GM12878 (cell line): ENCODE measurements at regions not wholly inside any gene's neighbourhood (a gene's known extent, or its start where the extent isn't known, plus 50 kb on each side); places are given as distances from the start of the nearest gene placed in this dataset.

Experiments
- ATAC-seq: fragments of 200-7000 bp; cut with Tn5 transposase; 3 replicates; pipeline ENCODE4 v1.9.1; 2020; ENCODE audit warnings: mild to moderate bottlenecking, moderate library complexity
- BruUV-seq: library from RNA; stranded (reverse); fragments of 400-500 nt; replicated peaks from 2 replicates; lab custom pipeline; 2021; lab: Mats Ljungman, UMichigan
- CTCF ChIA-PET: fragments of 300-600 bp; sonication (Branson Sonifier 250); formaldehyde crosslinking; extraction: SDS; loops from one replicate; lab custom pipeline; 2021; ENCODE audit warnings: inconsistent platforms; lab: Yijun Ruan, JAX
- POLR2A ChIA-PET: fragments of 350-600 bp; formaldehyde crosslinking; extraction: SDS; loops from one replicate; lab custom pipeline; 2021; ENCODE audit warnings: inconsistent platforms; lab: Charles Lee
- RAD21 ChIA-PET: fragments of 300-600 bp; sonication (Branson Sonifier 250); formaldehyde crosslinking; loops from one replicate; lab custom pipeline; 2023; ENCODE audit warnings: antibody characterized with exemption; ENCODE audit not compliant: unreplicated experiment; lab: Charles Lee
- SMC1A ChIA-PET: fragments of 300-600 bp; sonication (Branson Sonifier 250); formaldehyde crosslinking; loops from one replicate; lab custom pipeline; 2023; ENCODE audit not compliant: unreplicated experiment, uncharacterized antibody; lab: Charles Lee
- DNase-seq: peaks from one replicate; pipeline ENCODE4 v3.0.0-alpha.2; 2011; ENCODE audit warnings: low read depth, low spot score
- FAIRE-seq: peaks from 3 replicates; lab custom pipeline; 2011; peaks lifted over from hg19 to GRCh38; lab: Jason Lieb, UNC
- H2AFZ ChIP-seq: 2 replicates; pipeline ENCODE4 v1.6.0; 2011; ENCODE audit warnings: low read depth, low read length, control low read depth; ENCODE audit not compliant: control insufficient read depth
- H3K27ac ChIP-seq: 2 replicates; pipeline ENCODE4 v1.5.1; 2011; ENCODE audit warnings: control low read depth; ENCODE audit not compliant: control insufficient read depth, insufficient read depth
- H3K27me3 ChIP-seq, 2 experiments: replicated peaks in 1 of 2; 2 replicates each; pipeline versions ENCODE4 v1.6.0 to v1.6.1; 2011; ENCODE audit warnings: low read length in 1 of 2; ENCODE audit not compliant: control insufficient read depth in 2 of 2, insufficient read depth in 2 of 2
- H3K36me3 ChIP-seq, 2 experiments: 2 replicates each; pipeline ENCODE4 v1.5.1; 2011; ENCODE audit warnings: low read length in 1 of 2; ENCODE audit not compliant: control insufficient read depth in 2 of 2, insufficient read depth in 2 of 2
- H3K4me1 ChIP-seq: 2 replicates; pipeline ENCODE4 v1.6.1; 2011; ENCODE audit warnings: mild to moderate bottlenecking, low read length, moderate library complexity, mixed read lengths; ENCODE audit not compliant: control insufficient read depth, insufficient read depth
- H3K4me2 ChIP-seq: 2 replicates; pipeline ENCODE4 v1.6.0; 2011; ENCODE audit warnings: control low read depth; ENCODE audit not compliant: control insufficient read depth, insufficient read depth
- H3K4me3 ChIP-seq: fragments of 200-600 bp; sonication (generic); 2 replicates; pipeline ENCODE4 v1.5.1; 2016
- H3K79me2 ChIP-seq: 2 replicates; pipeline ENCODE4 v1.6.0; 2011; ENCODE audit warnings: low read length; ENCODE audit not compliant: control insufficient read depth, insufficient read depth
- H3K9ac ChIP-seq: 2 replicates; pipeline ENCODE4 v1.8.0; 2011; ENCODE audit warnings: low read length, control low read depth, mixed read lengths; ENCODE audit not compliant: control insufficient read depth, insufficient read depth
- H3K9me3 ChIP-seq: replicated peaks from 3 replicates; pipeline ENCODE4 v1.5.1; 2011; ENCODE audit warnings: mild to moderate bottlenecking, low read length; ENCODE audit not compliant: control insufficient read depth, insufficient read depth
- H4K20me1 ChIP-seq: 2 replicates; pipeline ENCODE4 v1.6.0; 2011; ENCODE audit not compliant: control insufficient read depth, insufficient read depth
- ESRRA ChIP-seq: IDR thresholded peaks from 2 replicates; pipeline ENCODE4 v1.6.1; 2012; ENCODE audit warnings: mild to moderate bottlenecking, low read length, improper control_type of control experiment
- FOXM1 ChIP-seq: IDR thresholded peaks from 2 replicates; pipeline ENCODE4 v1.6.1; 2012; ENCODE audit warnings: low read depth, mild to moderate bottlenecking, inconsistent platforms, low read length, moderate library complexity
- HDAC6 ChIP-seq: fragments of 200-600 bp; sonication (generic); IDR thresholded peaks from one replicate; pipeline ENCODE4 v1.8.0; 2017; ENCODE audit warnings: antibody characterized with exemption; ENCODE audit not compliant: unreplicated experiment
- NBN ChIP-seq: fragments of 450-650 bp; IDR thresholded peaks from 2 replicates; pipeline ENCODE4 v1.6.1; 2016
- PRDM15 ChIP-seq: fragments of 450-650 bp; formaldehyde crosslinking; IDR thresholded peaks from 2 replicates; pipeline ENCODE4 v1.4.0; 2020; ENCODE audit warnings: mild to moderate bottlenecking, moderate library complexity
- RFX5 ChIP-seq: IDR thresholded peaks from 2 replicates; pipeline ENCODE4 v1.6.1; 2011; ENCODE audit warnings: low read depth, low read length, improper control_type of control experiment
- SIX5 ChIP-seq: IDR thresholded peaks from 2 replicates; pipeline ENCODE4 v1.6.1; 2011; ENCODE audit warnings: mild to moderate bottlenecking, low read depth, low read length, moderate library complexity; ENCODE audit not compliant: severe bottlenecking
- SRF ChIP-seq, 2 experiments: IDR thresholded peaks; 2 replicates each; pipeline ENCODE4 v1.6.1; 2011; ENCODE audit warnings: low read depth in 2 of 2, low read length in 2 of 2, mild to moderate bottlenecking in 1 of 2, moderate library complexity in 1 of 2
- TAF1 ChIP-seq: IDR thresholded peaks from 2 replicates; pipeline ENCODE4 v1.6.1; 2011; ENCODE audit warnings: mild to moderate bottlenecking, low read depth, low read length, borderline replicate concordance
- TBL1XR1 ChIP-seq: IDR thresholded peaks from 2 replicates; pipeline ENCODE4 v1.6.1; 2012; ENCODE audit warnings: low read depth, low read length, improper control_type of control experiment
- TCF12 ChIP-seq: IDR thresholded peaks from 2 replicates; pipeline ENCODE4 v1.6.1; 2011; ENCODE audit warnings: low read depth, mild to moderate bottlenecking, low read length
- YY1 ChIP-seq: IDR thresholded peaks from 2 replicates; pipeline ENCODE4 v1.6.1; 2011; ENCODE audit warnings: low read depth, mild to moderate bottlenecking, low read length
- ZNF687 ChIP-seq: fragments of 450-650 bp; IDR thresholded peaks from 2 replicates; pipeline ENCODE4 v1.6.1; 2017; ENCODE audit warnings: mild to moderate bottlenecking, moderate library complexity
- WGBS: methylation state at CpG from one replicate; pipeline ENCODE4 v1.1.6; 2016; ENCODE audit warnings: low lambda C conversion rate; ENCODE audit not compliant: insufficient replicate concordance, insufficient coverage; ENCODE audit errors: missing lambda C conversion rate; 5-methylcytosine and 5-hydroxymethylcytosine counted together
- in situ Hi-C: fragments of 300-500 bp; cut with MboI; formaldehyde crosslinking; loops from 9 replicates; pipeline ENCODE4 v1.14.3; 2018; ENCODE audit warnings: mixed read lengths
- intact Hi-C: fragments of 100-400 bp; cut with micrococcal nuclease; formaldehyde crosslinking; loops from one replicate; pipeline ENCODE4 v1.14.2; 2022; ENCODE audit not compliant: unreplicated experiment

- TF ChIP-seq PRDM15 (CRISPR knock-in tag) = no peak
Measured at GRCh38 chr13:107961849-107962608, 253.3 kb downstream of the LIG4 start (continued).

- RAD21 ChIA-PET = no interaction called here
- CTCF ChIA-PET = no interaction called here
Measured at GRCh38 chr13:107960301-107960700, 255.0 kb downstream of the LIG4 start.

More at GRCh38 chr13:107960301-107960700, 255.0 kb downstream of the LIG4 start:
- DNase-seq = no peak
- POLR2A ChIA-PET = no interaction called here
- FAIRE-seq = no peak
- Histone ChIP-seq H3K27ac (no peak overlapping the region), H3K9ac (no peak overlapping the region), H2AFZ (no peak overlapping the region), H3K4me1 (no peaks in the 10 kb centered on the region), H3K4me3 (no peak overlapping the region), H3K36me3 (no peaks in the 10 kb centered on the region), H3K4me2 (no peak overlapping the region), H4K20me1 (no peaks in the 10 kb centered on the region), H3K27me3 (no peaks in the 10 kb centered on the region), H3K9me3 (no peaks in the 10 kb centered on the region), H3K79me2 (no peaks in the 10 kb centered on the region)
- WGBS = 0% methylated on average over 1 of the region's 1 CpG
- BruUV-seq = no TSS peak
- in situ Hi-C loops (no loop called here), intact Hi-C loops (no loop called here)
- SMC1A ChIA-PET = no interaction called here
- no peak for TF ChIP-seq SRF (IDR thresholded peaks at IDR 0.05; ENCODE audit: low read depth in 2 of 2, low read length in 2 of 2)
- TF ChIP-seq TAF1 = no peak
- TF ChIP-seq ESRRA = no peak
- no peak for TF ChIP-seq TCF12
- TF ChIP-seq HDAC6 = no peak
- no peak for TF ChIP-seq NBN
- no peak for TF ChIP-seq SIX5
- no peak for TF ChIP-seq YY1
- no peak for TF ChIP-seq TBL1XR1
- TF ChIP-seq RFX5 = no peak
- TF ChIP-seq ZNF687 = no peak
- no peak for TF ChIP-seq FOXM1
- no peak for ATAC-seq
